ENCODE measurements at regions not wholly inside any gene's neighbourhood (a gene's known extent, or its start where the extent isn't known, plus 50 kb on each side); places are given as distances from the start of the nearest gene placed in this dataset.

DNA sequence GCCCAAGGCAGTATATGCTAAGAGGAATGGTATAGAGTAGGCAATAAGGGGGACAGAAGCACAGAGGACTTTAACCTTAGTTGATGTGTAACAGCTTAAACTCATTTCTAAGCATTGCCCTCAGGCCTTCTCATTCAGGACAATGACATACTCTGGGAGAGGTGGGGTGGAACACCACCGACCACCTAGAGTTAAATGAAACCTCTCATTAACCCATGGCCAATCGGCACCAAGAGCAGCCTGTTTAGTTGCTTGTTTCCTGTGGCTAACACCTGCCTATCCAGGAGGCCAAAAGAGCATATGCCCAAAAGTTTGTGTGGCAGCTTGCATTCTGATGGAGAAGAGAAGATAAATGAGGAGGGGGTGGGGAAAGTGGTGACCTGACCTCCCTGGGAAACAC is 50.0 kb downstream of the PABIR2 start:
- DNase-seq (ENCODE audit: low spot score) = peak; percentile 4

DNA sequence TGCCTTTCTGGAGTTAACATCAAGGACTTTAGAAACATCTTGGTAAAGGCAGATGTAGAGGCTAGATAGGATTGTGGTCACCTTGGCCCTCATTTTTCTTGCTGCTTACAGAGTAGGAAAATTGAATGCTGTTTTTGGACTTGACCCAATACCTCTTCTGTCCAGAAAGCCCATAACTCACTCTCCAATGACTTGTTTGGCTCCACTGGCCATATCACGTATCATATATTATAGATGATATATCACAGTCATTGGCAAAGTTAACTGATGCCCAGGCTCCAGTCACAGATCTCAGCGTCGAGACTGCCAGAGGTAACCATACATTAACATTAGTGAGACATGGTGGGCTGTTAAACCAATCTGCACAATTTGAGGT is 50.6 kb downstream of the PABIR2 start:
- no peak for DNase-seq (ENCODE audit: low spot score)

DNA sequence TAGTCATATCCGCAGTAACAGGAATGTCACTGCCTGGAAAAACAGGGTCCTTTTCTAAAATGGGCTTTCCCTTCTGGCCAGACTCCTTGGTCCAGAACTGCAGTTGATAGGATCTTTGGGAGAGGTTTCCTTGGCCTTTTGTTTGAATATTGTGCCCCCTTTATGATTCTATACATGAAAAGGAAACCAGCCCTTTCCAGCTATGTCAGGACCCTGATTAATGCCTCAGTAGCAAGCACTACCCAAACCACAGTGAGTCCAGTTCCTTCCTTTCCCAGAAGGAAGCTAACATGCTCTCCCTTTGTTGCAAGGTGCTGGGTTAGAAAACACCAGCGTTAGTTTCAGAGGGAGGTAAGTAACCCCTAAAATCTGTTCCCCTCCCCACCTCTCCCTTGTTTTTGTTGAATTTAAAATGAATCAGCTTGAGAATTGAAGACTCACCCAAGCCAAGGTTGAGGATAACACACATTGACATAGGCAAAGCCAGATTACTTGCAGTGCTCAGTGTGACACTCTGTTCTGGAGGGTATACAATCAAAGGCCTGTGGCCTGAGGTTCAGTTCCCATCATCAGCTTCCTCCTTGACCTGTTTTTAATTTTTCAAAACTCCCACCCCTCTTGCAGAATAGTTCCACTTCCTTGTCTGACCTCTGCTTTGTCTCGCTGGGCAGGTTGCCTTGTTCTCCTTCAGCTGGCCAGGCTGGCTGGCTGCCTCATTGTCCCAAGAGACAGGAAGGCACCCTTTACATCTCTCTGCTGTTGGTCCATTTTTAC is 51.2 kb downstream of the PABIR2 start:
- DNase-seq (ENCODE audit: low spot score) = no peak

DNA sequence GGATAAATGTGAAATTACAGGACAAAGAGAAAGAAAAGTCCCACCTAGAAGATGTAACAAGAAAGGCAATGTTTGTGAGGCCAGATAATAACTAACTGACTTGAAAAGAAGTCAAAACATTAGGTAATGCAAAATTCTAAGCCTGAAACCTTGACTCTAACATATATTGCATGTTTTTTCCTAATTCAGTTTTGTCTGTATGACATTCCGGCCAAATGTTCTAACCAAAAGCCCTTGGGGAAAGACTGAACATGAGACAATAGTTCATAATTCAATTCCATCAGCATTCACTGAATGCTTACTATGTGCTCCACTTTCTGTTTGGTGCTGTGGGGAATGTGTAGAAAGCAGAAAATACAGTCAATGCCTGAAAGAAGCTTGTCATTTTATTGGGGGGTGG is 53.9 kb downstream of the PABIR2 start:
- DNase-seq (ENCODE audit: low spot score) = no peak

DNA sequence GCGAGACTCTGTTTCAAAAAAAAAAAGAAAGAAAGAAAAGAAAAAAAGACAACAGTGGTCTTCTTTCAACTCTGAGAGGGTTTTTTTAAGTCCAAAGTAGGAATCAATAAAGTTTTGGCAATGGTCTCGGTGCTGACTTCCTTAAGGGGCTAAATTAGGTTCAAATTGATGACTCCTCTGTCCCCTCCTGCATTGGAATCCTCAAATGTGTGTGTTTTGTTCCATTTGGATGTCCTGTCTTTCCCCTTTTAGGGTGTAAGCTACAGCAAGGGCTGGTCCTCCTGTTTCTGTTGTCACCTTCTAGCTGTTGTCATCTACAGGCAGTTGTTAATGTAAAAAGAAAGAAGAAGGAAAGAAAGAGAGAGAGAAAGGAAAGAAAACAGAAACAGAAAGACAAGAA is 54.4 kb downstream of the PABIR2 start:
- DNase-seq (ENCODE audit: low spot score) = no peak

DNA sequence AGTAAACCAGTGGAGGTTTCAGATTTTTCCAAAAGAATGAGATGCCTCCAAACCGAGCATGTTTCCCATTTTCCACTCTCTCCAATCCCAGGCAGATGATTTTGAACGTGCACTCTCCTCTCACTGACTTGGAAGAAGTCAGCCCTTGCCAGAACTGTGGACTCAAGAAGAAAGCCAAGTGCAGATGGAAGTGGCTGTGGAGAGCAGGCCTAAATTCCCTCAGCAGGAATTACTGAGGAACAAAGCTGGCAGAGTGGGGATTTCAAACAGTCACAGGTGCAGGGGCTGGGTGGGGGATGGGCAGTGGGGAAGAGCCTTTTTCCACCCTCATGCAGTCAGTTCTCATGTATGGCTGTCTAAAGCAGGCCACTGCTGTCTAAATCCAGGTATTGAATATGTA is 55.3 kb downstream of the PABIR2 start:
- DNase-seq (ENCODE audit: low spot score) = no peak

DNA sequence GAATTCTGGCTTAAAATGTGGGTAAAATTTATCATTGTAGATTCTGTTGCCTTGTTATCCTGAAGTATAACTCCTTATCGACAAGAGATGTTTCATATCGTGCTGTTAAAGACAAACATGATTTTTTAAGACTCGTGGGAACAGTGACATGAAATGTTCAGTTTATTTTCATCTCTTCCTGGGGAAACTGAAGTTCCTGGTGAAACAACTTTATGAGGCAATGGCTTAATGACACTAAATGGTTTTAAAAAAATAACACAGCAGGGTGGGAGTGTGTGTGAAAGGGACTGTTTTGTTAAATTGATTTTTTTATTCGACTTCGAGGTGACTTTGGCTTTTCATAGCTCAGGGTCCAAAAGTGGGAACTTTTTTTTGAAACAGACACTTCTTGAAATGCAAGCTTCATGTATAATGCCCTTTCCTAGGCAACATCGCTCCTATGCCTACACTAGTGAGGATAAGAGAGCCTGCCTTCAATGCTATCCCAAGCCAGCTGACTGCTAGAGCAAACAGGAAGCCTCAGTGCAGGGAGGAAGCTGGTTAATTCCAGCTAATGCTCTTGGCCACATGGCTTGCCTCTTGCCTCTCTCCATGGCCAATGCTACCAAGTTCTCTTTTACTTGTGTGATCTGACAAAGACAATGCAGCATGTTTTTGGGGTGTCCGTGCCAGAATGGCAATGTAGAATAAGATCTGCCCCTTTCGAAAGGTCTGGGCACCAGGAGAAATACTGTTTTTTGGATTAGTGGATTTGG is 57.8 kb downstream of the PABIR2 start:
- DNase-seq (ENCODE audit: low spot score) = no peak

DNA sequence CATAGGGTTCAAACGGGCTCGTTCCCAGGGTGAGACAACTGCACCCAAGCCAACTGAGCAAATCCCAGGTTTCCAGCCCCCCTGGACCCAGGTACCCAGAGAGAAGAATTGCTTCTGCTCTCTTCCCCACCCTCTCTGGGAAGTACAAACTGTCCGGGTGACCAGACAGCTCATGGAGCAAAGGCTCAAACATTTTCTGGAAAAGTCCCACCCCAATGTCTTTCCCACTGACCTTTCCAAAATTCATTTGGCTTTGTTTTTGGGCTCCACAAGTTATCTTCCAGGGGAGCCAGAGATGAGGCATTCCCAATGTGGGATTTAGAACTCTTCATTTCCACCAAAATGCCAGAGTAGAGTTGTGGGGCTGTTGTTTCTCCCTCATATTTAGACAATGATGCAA is 58.6 kb downstream of the PABIR2 start:
- DNase-seq (ENCODE audit: low spot score) = no peak

DNA sequence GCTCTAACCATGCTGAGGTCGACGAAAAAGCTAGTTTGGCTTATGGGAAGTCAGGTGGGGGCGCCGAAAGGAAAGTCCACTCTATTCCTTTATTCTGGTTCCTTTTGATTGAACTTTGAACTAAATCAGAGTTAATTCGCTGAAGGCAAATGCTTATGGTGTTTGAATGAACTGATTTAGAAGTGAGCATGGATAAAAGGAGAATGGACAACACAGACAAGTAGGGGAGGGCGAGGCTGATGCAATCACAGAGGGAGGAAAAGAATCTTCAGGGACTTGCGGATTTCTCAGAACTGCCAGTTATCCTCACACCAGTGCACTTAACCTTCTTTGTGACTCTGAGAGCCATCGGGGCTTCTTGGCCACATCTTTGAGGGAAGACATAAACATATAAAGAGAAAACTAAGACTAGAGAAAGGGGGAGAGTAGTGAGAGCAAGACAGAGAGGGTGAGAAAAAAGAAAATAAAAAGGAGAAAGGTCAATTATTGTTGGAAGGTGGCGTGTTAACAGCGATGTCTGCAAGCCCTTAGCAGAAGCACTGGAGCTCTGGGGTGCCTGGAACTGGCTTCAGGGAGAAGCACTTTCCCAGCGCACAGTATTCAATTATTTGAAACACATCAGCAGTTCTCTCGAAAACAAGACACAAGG is 59.2 kb downstream of the PABIR2 start:
- no peak for DNase-seq (ENCODE audit: low spot score)

DNA sequence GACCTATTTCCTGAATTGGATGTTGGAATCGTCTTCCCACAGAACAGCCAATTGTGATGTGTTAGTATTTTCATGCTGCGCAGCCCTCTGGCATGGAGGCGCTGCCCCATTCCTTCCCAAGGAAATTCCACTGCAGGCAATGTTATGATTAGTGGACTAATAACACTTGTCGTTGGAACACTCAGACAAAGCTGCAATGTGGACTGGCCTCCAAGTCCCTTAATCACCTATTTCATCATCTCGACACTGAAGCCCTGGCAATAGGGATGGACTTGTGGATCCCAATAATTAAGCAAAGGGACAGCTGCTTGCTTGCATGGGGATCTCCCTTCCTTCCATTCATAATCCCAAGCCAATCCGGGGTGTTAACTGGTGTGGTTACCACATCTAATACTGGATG is 59.9 kb downstream of the PABIR2 start:
- DNase-seq (ENCODE audit: low spot score) = no peak

DNA sequence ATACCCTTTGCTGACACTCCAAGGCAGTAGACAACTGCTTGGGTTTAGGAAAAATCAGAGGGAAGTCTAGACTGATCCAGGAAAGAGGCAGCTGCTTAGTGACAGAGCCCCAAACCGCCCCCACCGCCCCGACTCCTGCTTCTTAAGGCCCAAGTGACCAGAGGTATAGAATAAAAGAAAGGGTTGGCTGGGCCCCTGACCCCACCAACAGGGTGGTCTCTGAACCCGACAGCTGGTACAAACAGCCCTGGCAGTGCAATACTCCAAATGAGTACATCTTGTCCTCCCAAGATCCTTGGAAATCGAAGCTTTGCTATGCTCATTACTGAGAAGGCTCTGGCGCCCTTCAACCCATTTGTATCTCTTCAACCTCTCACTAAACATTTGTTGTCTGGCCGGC is 60.6 kb downstream of the PABIR2 start:
- DNase-seq (ENCODE audit: low spot score) = no peak

DNA sequence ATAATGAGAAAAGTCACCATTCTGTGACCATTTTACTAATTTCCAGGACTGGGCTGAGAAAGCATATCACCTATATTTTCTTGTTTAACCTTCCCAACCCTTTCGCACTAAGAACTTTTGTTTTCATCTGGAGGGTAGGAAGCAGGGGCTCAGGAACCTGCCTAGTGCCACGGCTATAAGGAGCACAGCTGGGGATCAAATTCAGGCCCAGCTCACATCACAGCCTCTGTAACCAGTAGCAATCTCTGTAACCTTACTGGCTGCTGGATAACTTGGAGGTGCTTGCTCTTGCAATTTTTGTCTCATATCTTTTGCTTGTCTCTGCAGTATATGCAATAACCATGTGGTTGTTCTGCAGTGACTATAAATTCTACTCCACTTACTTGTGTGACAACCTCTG is 62.0 kb downstream of the PABIR2 start:
- no peak for DNase-seq (ENCODE audit: low spot score)

DNA sequence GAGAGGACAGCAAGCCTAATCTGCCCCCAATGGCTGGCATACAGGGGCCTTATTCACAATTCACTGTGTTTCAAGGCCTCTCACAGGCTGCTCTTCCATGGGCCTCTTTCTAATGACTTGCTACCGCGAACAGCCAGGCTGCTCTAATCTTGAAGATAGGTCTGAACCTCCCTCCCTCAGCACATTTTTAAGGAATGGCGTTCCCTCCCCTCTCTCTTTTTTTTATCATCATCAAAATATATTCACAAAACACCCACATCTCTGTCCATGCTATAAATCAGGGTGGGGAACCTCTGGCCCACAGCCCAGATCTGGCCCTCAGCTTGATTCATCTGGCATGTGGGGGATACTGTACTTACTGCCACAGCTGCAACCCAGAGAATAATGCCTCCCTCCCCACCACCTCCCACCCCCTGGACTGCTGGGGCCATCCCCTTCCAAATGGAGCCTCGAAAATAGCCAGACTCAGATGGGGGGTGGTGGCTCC is 62.5 kb downstream of the PABIR2 start:
- no peak for DNase-seq (ENCODE audit: low spot score)

DNA sequence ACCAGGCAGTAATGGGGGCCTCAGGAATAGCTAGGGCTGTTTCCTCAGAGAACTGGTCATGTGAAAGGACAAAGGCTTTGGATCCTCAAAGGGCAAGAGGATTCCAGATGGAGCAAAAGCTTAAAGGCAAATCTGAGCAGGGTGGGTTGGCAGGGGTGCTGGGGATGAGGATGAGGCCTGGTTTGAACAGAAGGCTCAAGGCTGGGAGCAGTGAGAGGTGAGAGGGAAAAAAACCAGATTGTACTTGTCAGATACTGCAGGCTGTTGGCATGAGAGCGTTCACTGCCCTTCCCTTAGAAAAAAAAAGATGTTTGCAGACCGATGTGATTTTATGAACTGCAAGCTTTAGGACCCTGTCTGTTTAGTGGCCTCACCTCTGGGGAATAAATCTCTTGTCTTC is 63.4 kb downstream of the PABIR2 start:
- DNase-seq (ENCODE audit: low spot score) = no peak

DNA sequence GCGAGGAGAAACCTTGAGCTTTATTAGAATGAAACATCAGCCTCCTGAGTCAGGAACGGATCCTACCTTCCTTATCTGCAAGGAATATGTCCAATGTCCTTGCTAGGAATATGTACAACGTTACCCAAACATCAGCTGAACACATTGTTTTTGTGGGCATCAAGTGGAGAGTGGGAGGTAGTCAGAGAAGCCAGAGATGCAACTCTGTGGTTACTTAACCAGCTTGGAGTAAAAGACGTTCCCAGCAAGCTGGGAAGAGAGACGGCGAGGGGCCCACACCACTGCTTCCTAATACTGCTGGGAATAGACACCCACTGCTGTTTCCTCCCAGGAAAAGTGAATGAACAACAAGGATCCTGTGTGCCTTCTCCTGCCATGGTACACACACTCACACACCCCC is 64.3 kb downstream of the PABIR2 start:
- DNase-seq (ENCODE audit: low spot score) = no peak

DNA sequence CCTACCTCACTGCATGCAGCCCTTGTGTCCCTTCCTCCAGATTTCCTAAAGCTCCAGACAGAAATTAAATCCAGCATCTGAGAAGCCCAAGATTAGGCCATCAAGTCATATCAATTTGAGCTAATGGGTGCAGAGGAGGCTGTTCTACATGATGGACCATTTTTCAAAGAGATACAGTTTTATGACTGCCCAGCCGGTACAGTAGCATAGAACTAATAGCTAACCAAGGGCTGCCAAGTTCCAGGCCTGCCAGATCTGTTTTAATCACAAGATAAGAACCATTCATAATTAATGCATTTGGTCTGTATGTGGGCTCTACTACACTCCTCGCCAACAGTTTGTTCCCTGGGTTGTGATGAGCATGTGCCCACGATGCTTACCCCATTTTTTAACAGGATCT is 64.9 kb downstream of the PABIR2 start:
- no peak for DNase-seq (ENCODE audit: low spot score)

DNA sequence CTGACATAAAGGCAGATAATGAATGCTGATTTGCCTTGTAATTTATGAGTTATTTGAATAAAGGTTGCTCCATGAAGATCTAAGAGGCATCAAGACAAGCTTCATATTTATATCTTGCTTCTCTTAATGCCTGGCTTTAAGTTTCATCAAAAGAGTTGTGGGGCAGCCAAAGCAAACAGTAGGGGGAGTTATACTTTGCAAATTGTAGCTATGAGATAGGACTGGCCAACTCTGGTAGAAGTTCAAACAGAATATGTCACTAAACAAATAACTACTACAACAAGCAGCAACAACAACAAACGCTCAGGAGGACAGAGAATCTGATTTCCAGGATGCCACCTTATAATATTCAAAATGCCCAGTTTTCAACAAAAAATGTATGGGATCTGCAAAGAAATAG is 69.1 kb upstream of the PLAC1 start:
- DNase-seq (ENCODE audit: low spot score) = no peak

DNA sequence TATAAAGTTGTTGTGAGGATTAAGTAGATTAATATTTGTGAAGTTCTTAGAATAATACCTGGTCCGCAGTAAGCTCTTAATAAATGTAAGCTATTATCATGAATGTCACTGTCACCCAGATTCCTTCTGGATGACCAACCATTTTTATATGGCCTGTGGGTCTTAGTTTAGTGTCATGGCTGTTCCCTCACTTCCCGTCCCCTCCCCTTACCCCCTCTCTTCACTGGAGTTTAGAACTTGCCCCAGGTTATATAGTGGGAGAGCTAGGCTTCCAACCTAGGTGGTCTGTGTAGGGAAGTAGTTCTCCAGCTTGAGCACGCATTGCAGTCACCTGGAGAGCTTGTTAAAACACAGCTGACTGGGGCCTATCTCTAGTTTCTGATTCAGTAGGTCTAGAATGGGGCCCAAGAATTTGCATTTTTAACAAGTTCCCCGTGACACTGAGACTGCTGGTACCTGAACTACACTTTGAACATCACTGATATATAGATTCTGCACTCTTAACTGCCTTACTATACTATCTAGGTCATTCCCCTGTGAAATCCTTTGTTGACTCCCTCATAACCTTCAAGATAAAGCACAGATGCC is 66.9 kb upstream of the PLAC1 start:
- no peak for DNase-seq (ENCODE audit: low spot score)

DNA sequence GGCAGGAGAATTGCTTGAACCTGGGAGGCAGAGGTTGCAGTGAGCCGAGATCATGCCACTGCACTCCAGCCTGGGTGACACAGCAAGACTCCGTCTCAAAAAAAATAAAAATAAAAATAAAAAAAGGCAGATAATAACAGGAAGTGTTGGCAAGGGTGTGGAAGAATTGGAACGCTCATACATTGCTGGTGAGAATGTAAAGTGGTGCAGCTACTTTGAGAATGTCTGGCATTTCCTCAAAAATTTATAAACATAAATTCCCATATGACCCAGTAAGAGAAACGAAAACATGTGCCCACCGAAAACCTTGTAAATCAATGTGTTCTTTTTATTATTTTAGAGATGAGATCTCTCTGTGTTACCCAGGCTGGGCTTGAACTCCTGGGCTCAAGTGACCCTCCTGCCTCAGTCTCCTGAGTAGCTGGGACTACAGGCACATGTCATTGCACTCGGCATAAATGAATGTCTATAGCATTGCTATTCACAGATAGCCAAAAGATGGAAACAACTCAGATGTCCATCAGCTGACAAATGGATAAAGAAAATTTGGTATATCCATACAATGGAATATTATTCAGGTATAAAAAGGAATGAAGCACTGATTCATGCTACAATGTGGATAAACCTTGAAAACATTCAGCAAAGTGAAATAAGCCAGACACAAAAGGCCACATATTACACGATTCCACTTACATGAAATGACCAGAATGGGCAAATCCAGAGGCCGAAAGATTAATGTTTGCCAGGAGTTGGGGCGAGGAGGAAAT is 63.7 kb upstream of the PLAC1 start:
- no peak for DNase-seq (ENCODE audit: low spot score)

DNA sequence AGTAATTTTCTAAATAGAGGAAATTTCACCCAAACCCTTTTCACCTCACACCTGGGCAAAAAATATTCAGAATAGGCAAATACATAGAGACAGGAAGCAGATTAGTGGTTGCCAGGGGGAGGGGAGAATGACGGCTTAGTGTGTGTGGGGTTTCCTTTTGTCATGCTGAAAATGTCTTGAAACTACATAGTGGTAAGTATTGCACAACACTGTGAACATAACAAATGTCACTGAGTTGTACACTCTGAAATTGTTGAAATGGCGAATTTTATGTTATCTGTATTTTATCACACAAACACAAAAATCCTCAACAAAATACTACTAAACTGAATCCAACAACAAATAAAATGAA is 60.7 kb upstream of the PLAC1 start:
- no peak for DNase-seq (ENCODE audit: low spot score)

DNA sequence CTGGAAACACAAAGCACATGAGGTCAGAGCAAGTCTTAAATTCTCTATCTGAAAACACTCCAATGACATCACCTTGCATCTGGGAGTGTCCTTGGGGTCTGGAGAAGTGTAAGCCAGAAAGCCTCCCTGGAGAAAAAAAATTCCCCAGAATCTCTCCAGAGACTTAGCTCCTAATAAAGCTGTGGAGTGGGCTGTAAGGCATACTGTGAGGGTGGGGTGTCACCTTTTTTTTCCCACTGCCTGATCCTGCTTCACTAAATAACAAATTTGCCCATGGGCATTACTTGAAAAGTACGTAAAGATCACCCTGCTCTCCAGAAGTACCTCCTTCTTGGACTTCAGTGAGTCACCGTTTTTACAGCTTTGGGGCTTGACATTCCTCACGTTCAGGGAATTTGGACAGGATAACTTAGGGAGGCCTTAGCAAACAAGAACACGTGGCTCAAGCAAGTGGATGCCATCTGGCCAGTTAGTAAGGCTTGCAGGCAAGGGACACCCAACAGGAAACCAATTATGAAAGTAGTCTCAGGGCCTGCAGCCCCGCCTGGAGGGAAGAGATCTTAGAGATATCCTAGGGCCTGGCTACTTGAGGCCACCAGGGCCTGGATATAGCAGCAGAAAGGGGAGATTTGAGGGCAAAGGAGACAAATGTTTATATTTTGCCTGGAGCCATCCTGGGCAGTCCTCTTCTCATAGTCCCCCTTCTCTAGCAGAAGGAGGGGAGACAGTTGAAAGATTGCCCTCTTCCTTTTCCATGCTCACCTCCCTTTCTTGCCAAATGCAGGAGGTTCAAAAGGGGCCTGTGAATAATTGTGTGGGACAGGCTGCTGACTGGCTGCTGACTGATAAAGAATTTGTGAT is 60.1 kb upstream of the PLAC1 start:
- peak; percentile 87 for DNase-seq (ENCODE audit: low spot score)
